ENCODE measurements at regions not wholly inside any gene's neighbourhood (a gene's known extent, or its start where the extent isn't known, plus 50 kb on each side); places are given as distances from the start of the nearest gene placed in this dataset.

GRCh38 chr3:72181251-72181650 is 396.3 kb upstream of the PROK2 start:
- H3K4me2 ChIP-seq (ENCODE audit: insufficient read depth, low read length): no peak overlapping the region
- ChIA-PET CTCF (interaction anchor here (0.9 kb wide), 1 partner anchor 16 kb away, joined by 3 read pairs; no protein-coding TSS in a partner anchor), POLR2A (no interaction called here)
- H3K27ac ChIP-seq (ENCODE audit: insufficient read depth, low read depth, low read length): no peak overlapping the region
- H4K20me1 ChIP-seq (replicated peaks; ENCODE audit: control insufficient read depth, extremely low read depth, insufficient read depth, low read length): no peaks in the 10 kb centered on the region
- FAIRE-seq (no peak), DNase-seq (ENCODE audit: low read depth, low spot score) (peak; percentile 18)
- H3K27me3 ChIP-seq (ENCODE audit: control insufficient read depth in 2 of 2, insufficient read depth in 2 of 2, low read length in 2 of 2): peaks cover 0 to 4% of the 10 kb centered on the region in 2 experiments
- intact Hi-C loops (cut with micrococcal nuclease): loop anchor here (10.0 kb wide), 1 partner anchor 264 kb away; the partner anchor contains the start of gene RYBP
- no peaks in the 10 kb centered on the region for H3K36me3 ChIP-seq (ENCODE audit: control insufficient read depth in 2 of 2, extremely low read depth in 1 of 2, insufficient read depth in 2 of 2, low read length in 2 of 2)
- peaks cover 13% of the 10 kb centered on the region for H3K4me1 ChIP-seq (ENCODE audit: control insufficient read depth, extremely low read depth, insufficient read depth, low read length)
- no peaks in the 10 kb centered on the region for H3K9me1 ChIP-seq (replicated peaks; ENCODE audit: control insufficient read depth, extremely low read depth, insufficient read depth, low read length)
- no peaks in the 10 kb centered on the region for H3K79me2 ChIP-seq (ENCODE audit: control insufficient read depth, insufficient read depth, low read length)
- no TSS peak for BruUV-seq (replicated peaks)
- TF ChIP-seq EZH2 (IDR thresholded peaks at IDR 0.05; ENCODE audit: borderline replicate concordance, low read depth, low read length, severe bottlenecking) (no peak), CTCF (IDR thresholded peaks at IDR 0.05; ENCODE audit: extremely low read depth in 1 of 2, insufficient read depth in 1 of 2, low read depth in 1 of 2, low read length in 2 of 2) (no peak), MYC (IDR thresholded peaks at IDR 0.05; ENCODE audit: low read depth, low read length) (no peak), GATA2 (IDR thresholded peaks at IDR 0.05; ENCODE audit: insufficient read depth, insufficient read length, low read depth, low read length) (no peak), POLR2AphosphoS5 (IDR thresholded peaks at IDR 0.05; ENCODE audit: insufficient read depth, low read depth, low read length) (no peak), MAX (IDR thresholded peaks at IDR 0.05; ENCODE audit: insufficient read depth, insufficient read length) (no peak), POLR2A (IDR thresholded peaks at IDR 0.05; ENCODE audit: low read depth, low read length) (no peak), JUN (IDR thresholded peaks at IDR 0.05; ENCODE audit: borderline replicate concordance, insufficient read depth, insufficient read length, low read depth) (no peak), FOS (IDR thresholded peaks at IDR 0.05; ENCODE audit: borderline replicate concordance, insufficient read depth, low read length) (no peak)
- no peaks in the 10 kb centered on the region for H3K9me3 ChIP-seq (replicated peaks; ENCODE audit: control insufficient read depth, insufficient read depth, low read length)
- H2AFZ ChIP-seq (ENCODE audit: low read depth, low read length): no peak overlapping the region
- no peak overlapping the region for H3K4me3 ChIP-seq (replicated peaks in 1 of 3; ENCODE audit: insufficient read depth in 1 of 3, low read depth in 1 of 3, low read length in 3 of 3)
- H3K9ac ChIP-seq (replicated peaks; ENCODE audit: extremely low read depth, insufficient read depth, low read length): no peak overlapping the region
- dilution Hi-C loops (cut with MboI; ENCODE audit: extremely low pct_ligation_motif_present, low sequenced_read_pairs): no loop called here

All from endothelial cell of umbilical vein (primary cell).